ENCODE measurements at regions not wholly inside any gene's neighbourhood (a gene's known extent, or its start where the extent isn't known, plus 50 kb on each side); places are given as distances from the start of the nearest gene placed in this dataset.

DNA sequence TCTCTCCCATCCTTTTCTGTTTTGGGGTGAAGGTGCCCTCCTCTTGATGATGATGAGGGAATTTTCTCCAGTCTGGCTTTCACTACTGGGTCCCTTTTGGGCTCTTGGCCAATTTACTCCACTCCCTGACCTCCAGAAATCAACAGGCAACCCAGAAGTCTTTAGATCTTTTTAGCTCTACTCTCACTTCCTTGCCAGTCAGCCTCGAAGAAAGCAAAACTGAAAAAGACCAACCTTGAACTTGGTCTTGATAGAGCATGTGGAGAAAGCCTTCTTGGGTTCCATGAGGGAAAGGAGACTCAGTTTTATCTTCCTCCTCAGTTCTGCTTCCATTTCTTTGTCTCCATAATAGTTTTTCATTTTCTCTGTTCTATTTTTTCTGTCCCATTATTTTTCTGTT lies 91.4 kb upstream of the NPVF start:
- Histone ChIP-seq H3K36me3 (ENCODE audit: insufficient read depth, low read length) (no peaks in the 10 kb centered on the region), H3K4me2 (ENCODE audit: insufficient read depth, low read length) (no peak overlapping the region), H3K27me3 (ENCODE audit: insufficient read depth, low read length, poor library complexity) (peaks cover 20% of the 10 kb centered on the region), H2AFZ (ENCODE audit: low read depth, low read length) (no peak overlapping the region), H3K4me3 (ENCODE audit: low read depth in 1 of 2, low read length in 2 of 2) (no peak overlapping the region), H3K9me3 (ENCODE audit: insufficient read depth, low read length, severe bottlenecking) (no peaks in the 10 kb centered on the region), H3K79me2 (ENCODE audit: insufficient read depth, low read length) (no peaks in the 10 kb centered on the region), H4K20me1 (ENCODE audit: insufficient read depth, low read length) (no peaks in the 10 kb centered on the region), H3K9ac (ENCODE audit: low read depth, low read length) (no peak overlapping the region), H3K27ac (ENCODE audit: low read length) (no peak overlapping the region), H3K4me1 (ENCODE audit: insufficient read depth, low read length) (no peaks in the 10 kb centered on the region)
- no peak for ATAC-seq (ENCODE audit: insufficient read depth, low read depth)
- no peak for TF ChIP-seq EZH2 (IDR thresholded peaks at IDR 0.05; ENCODE audit: borderline replicate concordance, low read depth, low read length, severe bottlenecking)
- TF ChIP-seq, protein P1, sequence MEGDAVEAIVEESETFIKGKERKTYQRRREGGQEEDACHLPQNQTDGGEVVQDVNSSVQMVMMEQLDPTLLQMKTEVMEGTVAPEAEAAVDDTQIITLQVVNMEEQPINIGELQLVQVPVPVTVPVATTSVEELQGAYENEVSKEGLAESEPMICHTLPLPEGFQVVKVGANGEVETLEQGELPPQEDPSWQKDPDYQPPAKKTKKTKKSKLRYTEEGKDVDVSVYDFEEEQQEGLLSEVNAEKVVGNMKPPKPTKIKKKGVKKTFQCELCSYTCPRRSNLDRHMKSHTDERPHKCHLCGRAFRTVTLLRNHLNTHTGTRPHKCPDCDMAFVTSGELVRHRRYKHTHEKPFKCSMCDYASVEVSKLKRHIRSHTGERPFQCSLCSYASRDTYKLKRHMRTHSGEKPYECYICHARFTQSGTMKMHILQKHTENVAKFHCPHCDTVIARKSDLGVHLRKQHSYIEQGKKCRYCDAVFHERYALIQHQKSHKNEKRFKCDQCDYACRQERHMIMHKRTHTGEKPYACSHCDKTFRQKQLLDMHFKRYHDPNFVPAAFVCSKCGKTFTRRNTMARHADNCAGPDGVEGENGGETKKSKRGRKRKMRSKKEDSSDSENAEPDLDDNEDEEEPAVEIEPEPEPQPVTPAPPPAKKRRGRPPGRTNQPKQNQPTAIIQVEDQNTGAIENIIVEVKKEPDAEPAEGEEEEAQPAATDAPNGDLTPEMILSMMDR (IDR thresholded peaks at IDR 0.05; ENCODE audit: borderline replicate concordance, extremely low read depth, low read length, poor library complexity, severe bottlenecking), result no peak
- DNase-seq, result no peak

DNA sequence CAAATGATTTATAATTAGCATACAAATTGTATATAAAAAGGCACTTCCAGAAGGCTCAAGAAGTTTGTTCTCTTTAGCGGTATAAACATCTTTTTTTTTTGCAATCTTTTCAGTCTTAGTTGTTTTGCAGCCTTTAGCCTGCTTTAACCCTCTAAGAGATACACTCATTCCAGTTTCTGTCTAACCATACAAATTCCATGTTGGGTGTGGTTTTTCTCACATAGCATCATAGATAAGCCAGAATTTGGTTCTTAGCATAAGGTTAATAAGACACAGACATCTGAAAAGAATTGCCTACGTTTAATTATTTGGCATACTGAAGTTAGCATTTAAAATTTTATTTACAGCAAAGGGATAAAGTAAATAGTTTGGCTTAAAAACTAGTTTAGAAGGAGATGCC lies 92.5 kb upstream of the NPVF start:
- Histone ChIP-seq H3K27me3 (ENCODE audit: insufficient read depth, low read length, poor library complexity) (peaks cover 20% of the 10 kb centered on the region), H3K27ac (ENCODE audit: low read length) (no peak overlapping the region), H3K4me2 (ENCODE audit: insufficient read depth, low read length) (no peak overlapping the region), H3K36me3 (ENCODE audit: insufficient read depth, low read length) (no peaks in the 10 kb centered on the region), H4K20me1 (ENCODE audit: insufficient read depth, low read length) (no peaks in the 10 kb centered on the region), H3K4me1 (ENCODE audit: insufficient read depth, low read length) (no peaks in the 10 kb centered on the region), H3K9ac (ENCODE audit: low read depth, low read length) (no peak overlapping the region), H3K4me3 (ENCODE audit: low read depth in 1 of 2, low read length in 2 of 2) (no peak overlapping the region), H3K79me2 (ENCODE audit: insufficient read depth, low read length) (no peaks in the 10 kb centered on the region), H3K9me3 (ENCODE audit: insufficient read depth, low read length, severe bottlenecking) (no peaks in the 10 kb centered on the region), H2AFZ (ENCODE audit: low read depth, low read length) (no peak overlapping the region)
- DNase-seq (no peak), ATAC-seq (ENCODE audit: insufficient read depth, low read depth) (no peak)
- TF ChIP-seq EZH2 (IDR thresholded peaks at IDR 0.05; ENCODE audit: borderline replicate concordance, low read depth, low read length, severe bottlenecking), result no peak
- TF ChIP-seq, protein P1 (IDR thresholded peaks at IDR 0.05; ENCODE audit: borderline replicate concordance, extremely low read depth, low read length, poor library complexity, severe bottlenecking), result no peak

DNA sequence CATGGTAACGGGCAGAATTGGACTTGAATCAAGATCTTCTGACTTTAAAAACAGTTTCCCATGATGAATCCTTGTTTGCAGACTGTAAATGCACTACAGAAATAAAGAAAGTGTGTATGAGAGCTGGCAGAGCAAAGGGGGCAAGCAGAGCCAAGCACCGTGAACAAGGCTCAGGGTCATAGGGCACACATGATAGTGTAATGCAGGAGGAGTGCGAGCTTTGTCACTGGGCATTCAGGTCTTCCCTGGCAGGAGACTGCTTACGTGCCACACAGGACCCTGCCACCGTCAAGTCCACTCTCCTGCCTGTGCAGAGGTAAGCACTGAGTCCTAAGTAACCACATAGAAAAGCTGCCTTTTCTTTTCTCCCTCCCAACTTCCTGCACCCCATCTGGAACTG lies 93.1 kb upstream of the NPVF start:
- H3K79me2 ChIP-seq (ENCODE audit: insufficient read depth, low read length), result no peaks in the 10 kb centered on the region
- H3K4me1 ChIP-seq (ENCODE audit: insufficient read depth, low read length), result no peaks in the 10 kb centered on the region
- H3K4me3 ChIP-seq (ENCODE audit: low read depth in 1 of 2, low read length in 2 of 2), result no peak overlapping the region
- no peak overlapping the region for H3K4me2 ChIP-seq (ENCODE audit: insufficient read depth, low read length)
- H4K20me1 ChIP-seq (ENCODE audit: insufficient read depth, low read length), result no peaks in the 10 kb centered on the region
- H3K9me3 ChIP-seq (ENCODE audit: insufficient read depth, low read length, severe bottlenecking), result no peaks in the 10 kb centered on the region
- no peak overlapping the region for H2AFZ ChIP-seq (ENCODE audit: low read depth, low read length)
- ATAC-seq (ENCODE audit: insufficient read depth, low read depth) (no peak), DNase-seq (no peak)
- H3K9ac ChIP-seq (ENCODE audit: low read depth, low read length), result no peak overlapping the region
- H3K36me3 ChIP-seq (ENCODE audit: insufficient read depth, low read length), result no peaks in the 10 kb centered on the region
- TF ChIP-seq, protein P1 (IDR thresholded peaks at IDR 0.05; ENCODE audit: borderline replicate concordance, extremely low read depth, low read length, poor library complexity, severe bottlenecking), result no peak
- H3K27ac ChIP-seq (ENCODE audit: low read length), result no peak overlapping the region
- H3K27me3 ChIP-seq (ENCODE audit: insufficient read depth, low read length, poor library complexity), result peaks cover 20% of the 10 kb centered on the region

DNA sequence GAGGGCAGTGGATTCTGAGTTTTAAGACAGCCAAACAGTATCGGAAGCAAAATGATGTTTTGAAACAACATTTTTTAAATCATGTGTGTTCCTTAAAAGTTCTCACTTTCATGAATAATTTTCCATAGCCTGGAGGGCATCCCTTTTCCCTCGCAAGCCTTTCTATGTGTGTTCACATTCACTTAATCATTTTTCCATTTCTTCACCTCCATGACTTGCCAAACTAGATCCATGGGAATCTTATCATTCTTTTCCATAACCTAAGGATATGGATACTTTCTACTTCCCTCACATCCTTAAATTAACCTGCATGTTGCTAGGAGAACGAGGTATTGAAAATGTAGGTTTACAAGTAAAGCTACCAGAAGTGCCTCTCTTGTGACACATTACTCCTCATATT lies 94.2 kb upstream of the NPVF start:
- Histone ChIP-seq H3K9ac (ENCODE audit: low read depth, low read length) (no peak overlapping the region), H3K27ac (ENCODE audit: low read length) (no peak overlapping the region), H3K4me1 (ENCODE audit: insufficient read depth, low read length) (no peaks in the 10 kb centered on the region), H3K36me3 (ENCODE audit: insufficient read depth, low read length) (no peaks in the 10 kb centered on the region), H3K4me3 (ENCODE audit: low read depth in 1 of 2, low read length in 2 of 2) (no peak overlapping the region), H4K20me1 (ENCODE audit: insufficient read depth, low read length) (no peaks in the 10 kb centered on the region), H3K9me3 (ENCODE audit: insufficient read depth, low read length, severe bottlenecking) (no peaks in the 10 kb centered on the region), H3K27me3 (ENCODE audit: insufficient read depth, low read length, poor library complexity) (peaks cover 20% of the 10 kb centered on the region), H3K4me2 (ENCODE audit: insufficient read depth, low read length) (no peak overlapping the region), H2AFZ (ENCODE audit: low read depth, low read length) (no peak overlapping the region), H3K79me2 (ENCODE audit: insufficient read depth, low read length) (no peaks in the 10 kb centered on the region)
- DNase-seq, result no peak
- TF ChIP-seq EZH2 (IDR thresholded peaks at IDR 0.05; ENCODE audit: borderline replicate concordance, low read depth, low read length, severe bottlenecking), result no peak
- TF ChIP-seq, protein P1 (IDR thresholded peaks at IDR 0.05; ENCODE audit: borderline replicate concordance, extremely low read depth, low read length, poor library complexity, severe bottlenecking), result no peak
- ATAC-seq (ENCODE audit: insufficient read depth, low read depth), result no peak
